ENCODE measurements at regions not wholly inside any gene's neighbourhood (a gene's known extent, or its start where the extent isn't known, plus 50 kb on each side); places are given as distances from the start of the nearest gene placed in this dataset.
"Not testable (repeated sequence)": the region's sequence is repeated elsewhere in the genome, so short reads cannot be mapped to it uniquely, and the experiment has no call there.

GRCh38 chr9:90221899-90222298 lies 420.7 kb downstream of the DIRAS2 start:
- intact Hi-C loops (cut with DNase I): loop anchor here (10.0 kb wide), 1 partner anchor 77 kb away; no protein-coding TSS in a partner anchor
- ATAC-seq: not testable (repeated sequence)

GRCh38 chr9:90226839-90227338 lies 415.7 kb downstream of the DIRAS2 start:
- ATAC-seq; DNase-seq (ENCODE audit: missing footprints): not testable (repeated sequence)
- intact Hi-C loops (cut with DNase I): loop anchor here (10.0 kb wide), 1 partner anchor 82 kb away; no protein-coding TSS in a partner anchor

More at GRCh38 chr9:90221899-90222298, 420.7 kb downstream of the DIRAS2 start:
- DNase-seq (ENCODE audit: missing footprints): not testable (repeated sequence)

GRCh38 chr9:90233081-90233480 lies 409.5 kb downstream of the DIRAS2 start:
- intact Hi-C loops (cut with DNase I); ATAC-seq: not testable (repeated sequence)

GRCh38 chr9:90240541-90240940 lies 402.1 kb downstream of the DIRAS2 start:
- no peak for ATAC-seq
- DNase-seq (ENCODE audit: missing footprints): no peak
- intact Hi-C loops (cut with DNase I): no loop called here

More at GRCh38 chr9:90233081-90233480, 409.5 kb downstream of the DIRAS2 start:
- DNase-seq (ENCODE audit: missing footprints): not testable (repeated sequence)

- no peak for DNase-seq (ENCODE audit: missing footprints)
- no peak for ATAC-seq
- intact Hi-C loops (cut with DNase I): no loop called here
These were observed 397.0 kb downstream of the DIRAS2 start for GRCh38 chr9:90245661-90246060.

GRCh38 chr9:90249094-90249493 lies 393.5 kb downstream of the DIRAS2 start:
- DNase-seq (ENCODE audit: missing footprints): no peak
- intact Hi-C loops (cut with DNase I): no loop called here

GRCh38 chr9:90251316-90251715 lies 391.3 kb downstream of the DIRAS2 start:
- no peak for DNase-seq (ENCODE audit: missing footprints)
- no peak for ATAC-seq
- intact Hi-C loops (cut with DNase I): no loop called here

More at GRCh38 chr9:90249094-90249493, 393.5 kb downstream of the DIRAS2 start:
- no peak for ATAC-seq

- ATAC-seq: no peak
- no peak for DNase-seq (ENCODE audit: missing footprints)
- intact Hi-C loops (cut with DNase I): no loop called here
These were observed 386.3 kb downstream of the DIRAS2 start for GRCh38 chr9:90256345-90256744.

- no peak for DNase-seq (ENCODE audit: missing footprints)
- ATAC-seq: no peak
These were observed 383.0 kb downstream of the DIRAS2 start for GRCh38 chr9:90259311-90260246.

GRCh38 chr9:90261698-90262097 lies 380.9 kb downstream of the DIRAS2 start:
- no peak for ATAC-seq
- no peak for DNase-seq (ENCODE audit: missing footprints)
- intact Hi-C loops (cut with DNase I): no loop called here

More at GRCh38 chr9:90259311-90260246, 383.0 kb downstream of the DIRAS2 start:
- intact Hi-C loops (cut with DNase I): no loop called here

- ATAC-seq (no peak), DNase-seq (ENCODE audit: missing footprints) (no peak)
- intact Hi-C loops (cut with DNase I): no loop called here
These were observed 374.0 kb downstream of the DIRAS2 start for GRCh38 chr9:90268613-90269012.

- no peak for ATAC-seq
- intact Hi-C loops (cut with DNase I): no loop called here
These were observed 370.9 kb downstream of the DIRAS2 start for GRCh38 chr9:90271707-90272106.

GRCh38 chr9:90274725-90275124 lies 367.9 kb downstream of the DIRAS2 start:
- ATAC-seq (no peak), DNase-seq (ENCODE audit: missing footprints) (no peak)

More at GRCh38 chr9:90271707-90272106, 370.9 kb downstream of the DIRAS2 start:
- DNase-seq (ENCODE audit: missing footprints): no peak

GRCh38 chr9:90285946-90286345 lies 356.7 kb downstream of the DIRAS2 start:
- intact Hi-C loops (cut with DNase I): no loop called here
- DNase-seq (ENCODE audit: missing footprints): no peak
- no peak for ATAC-seq

More at GRCh38 chr9:90274725-90275124, 367.9 kb downstream of the DIRAS2 start:
- intact Hi-C loops (cut with DNase I): no loop called here

GRCh38 chr9:90287567-90288274 lies 354.9 kb downstream of the DIRAS2 start:
- ATAC-seq: no peak
- intact Hi-C loops (cut with DNase I): no loop called here

GRCh38 chr9:90288275-90288639 lies 354.4 kb downstream of the DIRAS2 start:
- DNase-seq (ENCODE audit: missing footprints): no peak
- ATAC-seq: no peak
- intact Hi-C loops (cut with DNase I): no loop called here

More at GRCh38 chr9:90287567-90288274, 354.9 kb downstream of the DIRAS2 start:
- DNase-seq (ENCODE audit: missing footprints): no peak

- no peak for ATAC-seq
- intact Hi-C loops (cut with DNase I): no loop called here
- DNase-seq (ENCODE audit: missing footprints): no peak
These were observed 351.7 kb downstream of the DIRAS2 start for GRCh38 chr9:90290716-90291485.

GRCh38 chr9:90296539-90296938 lies 346.1 kb downstream of the DIRAS2 start:
- DNase-seq (ENCODE audit: missing footprints): no peak
- no peak for ATAC-seq
- intact Hi-C loops (cut with DNase I): no loop called here
